Heart right ventricle (tissue), 16 donors: ENCODE measurements at regions not wholly inside any gene's neighbourhood (a gene's known extent, or its start where the extent isn't known, plus 50 kb on each side); places are given as distances from the start of the nearest gene placed in this dataset.
"Not testable (repeated sequence)": the region's sequence is repeated elsewhere in the genome, so short reads cannot be mapped to it uniquely, and the experiment has no call there.

Experiments
- ATAC-seq, 8 donors: fragments of 200-7000 bp; cut with Tn5 transposase; one replicate each; pipeline ENCODE4 v1.9.1; 2020; ENCODE audit warnings: mild to moderate bottlenecking in 8 of 8, moderate library complexity in 8 of 8, moderate number of reproducible peaks in 1 of 8
- DNase-seq, 2 donors: peaks; one replicate each; pipeline ENCODE4 v3.0.0-alpha.2; 2020
- H3K27ac ChIP-seq, 10 donors: fragments of 200-600 bp; sonication (generic) in 2 of 10; one replicate each; pipeline versions ENCODE4 v1.5.0 to v1.8.0; 2020 to 2022; ENCODE audit warnings: mild to moderate bottlenecking in 3 of 10
- H3K27me3 ChIP-seq, 7 donors: fragments of 200-600 bp; one replicate each; pipeline ENCODE4 v1.8.0; 2021 to 2022; ENCODE audit warnings: mild to moderate bottlenecking in 2 of 7
- H3K36me3 ChIP-seq, 9 donors: fragments of 200-600 bp; sonication (generic) in 1 of 9; one replicate each; pipeline versions ENCODE4 v1.5.0 to v1.8.0; 2020 to 2022; ENCODE audit warnings: mild to moderate bottlenecking in 2 of 9
- H3K4me1 ChIP-seq, 9 donors: fragments of 200-600 bp; sonication (generic) in 1 of 9; one replicate each; pipeline versions ENCODE4 v1.5.0 to v1.8.0; 2020 to 2022; ENCODE audit warnings: mild to moderate bottlenecking in 4 of 9
- H3K4me3 ChIP-seq, 10 donors: fragments of 200-600 bp; sonication (generic) in 2 of 10; one replicate each; pipeline versions ENCODE4 v1.5.0 to v1.8.0; 2020 to 2022; ENCODE audit warnings: mild to moderate bottlenecking in 7 of 10, moderate library complexity in 2 of 10
- H3K9me3 ChIP-seq, 11 donors: fragments of 200-600 bp in 10 of 11; sonication (generic) in 2 of 11; one replicate each; pipeline versions ENCODE4 v1.5.0 to v1.8.0; 2013 to 2022; ENCODE audit warnings: mild to moderate bottlenecking in 2 of 11, control low read depth in 1 of 11, moderate library complexity in 1 of 11
- WGBS, 2 donors: extraction: QIAGEN DNeasy Blood & Tissue Kit; methylation state at CpG; one replicate each; pipeline ENCODE4 v1.1.7; 2013; ENCODE audit warnings: inconsistent platforms in 1 of 2; 5-methylcytosine and 5-hydroxymethylcytosine counted together
- intact Hi-C, 10 donors: fragments of 100-400 bp; cut with DNase I; formaldehyde crosslinking; loops; one replicate each; pipeline versions ENCODE4 v1.11.1 to v1.14.2; 2022
- TF ChIP-seq, protein P1 (sequence below), 9 donors: fragments of 200-600 bp; sonication (generic) in 2 of 9; IDR thresholded peaks; one replicate each; pipeline versions ENCODE4 v1.5.0 to v1.8.0; 2021 to 2022; ENCODE audit warnings: antibody characterized with exemption in 9 of 9, mild to moderate bottlenecking in 5 of 9, moderate library complexity in 1 of 9
- donor health status: Arrhythmogenic right ventricular cardiomyopathy.
- donor health status: ischemic (EF 13 %, LVEDD 7.1; RV severe dilation, severe dysfunction).
- donor health status: healthy with polysubstance abuse.
- donor health status: DM: no; HTN: yes; CAD: no.
- donor health status: DM: no; HTN: no; CAD: no.
- donor health status: ischemic (EF 25% LVEDD 6.9; RV normal size, moderate dysfunction).
- donor health status: ischemic (EF 25% LVEDD 5.7; RV mildly dilated, moderate dysfunction).
- donor health status: healthy.
- donor health status: DM: yes; HTN: yes; CAD: no.
- donor health status: Ischemic cardiomyopathy.
- donor health status: ischemic (EF 35%, LVEDD 5.7; RV mildly dilated, moderate dysfunction).
- donor health status: nonischemic (EF 11% LVEDD 7.7; RV severe dilation, severe dysfunction).
- donor health status: DM: yes; HTN: yes; CAD: no.
- donor health status: PGD.
- donor health status: ischemic (EF 29% LVEDD 5.4; RV normal size, mild dysfunction).
- donor health status: nonischemic (EF 23%, LVEDD 6.1; RV moderate dilation, normal function).

DNA sequence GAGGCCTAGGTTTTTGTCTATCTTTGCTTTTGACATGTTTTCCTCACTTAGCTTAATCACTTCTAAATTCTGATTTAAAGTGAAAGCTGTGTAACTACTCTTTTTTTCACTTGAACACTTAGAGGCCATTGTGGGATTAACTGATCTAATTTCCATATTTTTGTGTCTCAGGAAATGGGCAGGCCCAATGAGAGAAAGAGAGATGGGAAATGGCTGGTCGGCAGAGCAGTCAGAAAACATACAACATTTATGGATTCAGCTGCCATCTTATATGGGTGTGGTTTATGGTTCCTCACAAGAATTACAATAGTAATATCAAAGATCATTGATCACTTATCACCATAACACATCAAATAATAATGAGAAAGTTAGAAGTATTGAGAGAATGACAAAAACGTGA is 320.8 kb downstream of the PTPRC start:
- Histone ChIP-seq H3K9me3 (peaks cover 0 to 32% (median 7%) of the 10 kb centered on the region in 11 donors), H3K27ac (no peak overlapping the region), H3K36me3 (no peaks in the 10 kb centered on the region), H3K4me3 (no peak overlapping the region), H3K27me3 (no peaks in the 10 kb centered on the region), H3K4me1 (no peaks in the 10 kb centered on the region)
- DNase-seq: no peak
- no peak for ATAC-seq
- TF ChIP-seq, protein P1, sequence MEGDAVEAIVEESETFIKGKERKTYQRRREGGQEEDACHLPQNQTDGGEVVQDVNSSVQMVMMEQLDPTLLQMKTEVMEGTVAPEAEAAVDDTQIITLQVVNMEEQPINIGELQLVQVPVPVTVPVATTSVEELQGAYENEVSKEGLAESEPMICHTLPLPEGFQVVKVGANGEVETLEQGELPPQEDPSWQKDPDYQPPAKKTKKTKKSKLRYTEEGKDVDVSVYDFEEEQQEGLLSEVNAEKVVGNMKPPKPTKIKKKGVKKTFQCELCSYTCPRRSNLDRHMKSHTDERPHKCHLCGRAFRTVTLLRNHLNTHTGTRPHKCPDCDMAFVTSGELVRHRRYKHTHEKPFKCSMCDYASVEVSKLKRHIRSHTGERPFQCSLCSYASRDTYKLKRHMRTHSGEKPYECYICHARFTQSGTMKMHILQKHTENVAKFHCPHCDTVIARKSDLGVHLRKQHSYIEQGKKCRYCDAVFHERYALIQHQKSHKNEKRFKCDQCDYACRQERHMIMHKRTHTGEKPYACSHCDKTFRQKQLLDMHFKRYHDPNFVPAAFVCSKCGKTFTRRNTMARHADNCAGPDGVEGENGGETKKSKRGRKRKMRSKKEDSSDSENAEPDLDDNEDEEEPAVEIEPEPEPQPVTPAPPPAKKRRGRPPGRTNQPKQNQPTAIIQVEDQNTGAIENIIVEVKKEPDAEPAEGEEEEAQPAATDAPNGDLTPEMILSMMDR (IDR thresholded peaks at IDR 0.05): no peak
- intact Hi-C loops: no loop called here
- WGBS, 2 donors: 76 to 83% methylated on average over 2 of the region's 2 CpGs

DNA sequence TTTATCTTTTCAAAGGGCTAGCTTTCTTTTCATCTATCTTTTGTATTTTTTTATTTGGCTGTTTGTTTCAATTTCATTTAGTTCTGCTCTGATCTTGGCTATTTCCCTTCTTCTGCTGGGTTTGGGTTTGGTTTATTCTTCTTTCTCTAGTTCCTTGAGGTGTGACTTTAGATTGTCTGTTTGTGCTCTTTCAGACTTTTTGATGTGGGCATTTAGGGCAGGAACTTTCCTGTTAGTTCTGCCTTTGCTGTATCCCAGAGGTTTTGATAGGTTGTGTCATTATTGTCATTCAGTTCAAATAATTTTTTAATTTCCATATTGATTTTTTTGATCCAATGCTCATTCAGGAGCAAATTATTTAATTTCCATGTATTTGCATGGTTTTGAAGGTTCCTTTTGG is 325.0 kb downstream of the PTPRC start:
- H3K4me1 ChIP-seq, intact Hi-C loops, H3K4me3 ChIP-seq, H3K27ac ChIP-seq, H3K27me3 ChIP-seq, DNase-seq, ATAC-seq, H3K36me3 ChIP-seq: not testable (repeated sequence)
- peaks cover 0 to 31% (median 0%) of the 10 kb centered on the region in 11 donors for H3K9me3 ChIP-seq

DNA sequence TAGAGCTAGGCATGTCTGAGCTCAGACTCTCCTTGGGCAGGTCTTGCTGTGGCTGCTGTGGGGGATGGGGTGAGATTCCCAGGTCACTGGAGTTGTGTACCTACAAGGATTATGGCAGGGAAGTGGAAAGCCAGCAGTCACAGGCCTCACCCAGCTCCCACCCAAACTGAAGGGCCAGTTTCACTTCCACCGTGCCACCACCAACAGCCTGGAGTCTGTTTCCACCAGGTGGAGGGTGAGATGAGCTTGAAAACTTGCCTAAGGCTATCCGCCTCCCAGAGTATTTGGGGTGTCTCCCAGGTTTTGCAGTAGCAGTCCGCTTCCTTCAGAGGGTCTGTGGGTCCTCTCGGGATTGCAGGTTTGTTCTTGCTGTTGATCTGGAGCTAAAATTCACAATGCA is 327.7 kb downstream of the PTPRC start:
- TF ChIP-seq, protein P1 (IDR thresholded peaks at IDR 0.05): no peak
- no peak for ATAC-seq
- H3K27ac ChIP-seq: no peak overlapping the region
- H3K36me3 ChIP-seq: no peaks in the 10 kb centered on the region
- H3K4me3 ChIP-seq: no peak overlapping the region
- intact Hi-C loops: loop anchor here in 1 of 10 donors (5.0 kb wide), 1 partner anchor 566 kb away; no protein-coding TSS in a partner anchor
- WGBS, 2 donors: 90 to 94% methylated on average over 4 of the region's 4 CpGs
- H3K9me3 ChIP-seq: peaks cover 0 to 29% (median 0%) of the 10 kb centered on the region in 11 donors
- no peaks in the 10 kb centered on the region for H3K27me3 ChIP-seq
- H3K4me1 ChIP-seq: no peaks in the 10 kb centered on the region
- DNase-seq: no peak

DNA sequence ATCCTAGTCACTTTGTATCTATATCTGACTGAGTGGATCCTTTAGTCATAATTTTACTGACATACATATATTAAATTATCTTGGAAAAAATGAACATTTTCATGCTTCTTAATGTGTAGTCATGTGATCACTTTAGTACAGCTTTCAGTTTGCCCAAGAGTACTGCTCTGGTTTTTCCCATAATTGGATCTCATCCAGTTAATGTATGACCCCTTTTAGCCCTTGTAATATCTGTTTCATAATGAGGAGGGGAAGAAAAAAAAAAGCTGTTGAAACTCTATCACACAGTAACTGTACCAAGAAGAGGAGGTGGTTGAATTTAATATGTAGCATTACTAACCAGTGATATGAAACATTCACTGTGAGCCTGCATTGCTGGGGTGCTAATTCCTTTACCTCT is 328.7 kb downstream of the PTPRC start:
- intact Hi-C loops: loop anchor here in 1 of 10 donors (5.0 kb wide), 1 partner anchor 565 kb away; no protein-coding TSS in a partner anchor
- TF ChIP-seq, protein P1 (IDR thresholded peaks at IDR 0.05): no peak
- no peak for DNase-seq

DNA sequence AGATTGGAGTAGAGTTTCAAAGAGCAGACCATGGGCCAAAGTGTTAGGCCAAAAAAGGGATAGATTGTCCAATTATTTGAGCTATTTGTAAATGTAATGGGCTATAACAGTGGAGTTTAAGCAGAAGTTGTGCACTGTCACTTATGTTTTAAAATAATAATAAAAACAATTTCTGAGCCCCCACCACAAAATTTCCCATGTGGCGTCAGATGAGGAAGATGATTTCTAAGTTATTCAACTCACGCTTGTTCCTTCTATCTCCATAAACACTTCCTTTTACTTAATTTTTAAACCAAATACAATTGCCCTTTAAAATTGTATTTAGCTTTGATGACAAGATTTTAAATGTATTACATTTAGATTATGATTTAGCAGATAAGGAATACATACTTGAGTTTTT is 330.0 kb downstream of the PTPRC start:
- peaks cover 0 to 18% (median 0%) of the 10 kb centered on the region in 11 donors for H3K9me3 ChIP-seq
- intact Hi-C loops: loop anchor here in 1 of 10 donors (5.0 kb wide), 1 partner anchor 563 kb away; no protein-coding TSS in a partner anchor
- ATAC-seq (no peak), DNase-seq (no peak)
- TF ChIP-seq, protein P1 (IDR thresholded peaks at IDR 0.05): no peak
- no peak overlapping the region for H3K27ac ChIP-seq
- no peak overlapping the region for H3K4me3 ChIP-seq
- no peaks in the 10 kb centered on the region for H3K4me1 ChIP-seq
- no peaks in the 10 kb centered on the region for H3K36me3 ChIP-seq
- WGBS, 2 donors: 94 to 96% methylated on average over 2 of the region's 2 CpGs
- H3K27me3 ChIP-seq: no peaks in the 10 kb centered on the region

More for the DNA sequence above, 328.7 kb downstream of the PTPRC start:
- Histone ChIP-seq H3K36me3 (no peaks in the 10 kb centered on the region), H3K4me1 (no peaks in the 10 kb centered on the region), H3K9me3 (peaks cover 0 to 20% (median 0%) of the 10 kb centered on the region in 11 donors), H3K4me3 (no peak overlapping the region), H3K27ac (no peak overlapping the region), H3K27me3 (no peaks in the 10 kb centered on the region)
- ATAC-seq: no peak
